ENCODE measurements at regions not wholly inside any gene's neighbourhood (a gene's known extent, or its start where the extent isn't known, plus 50 kb on each side); places are given as distances from the start of the nearest gene placed in this dataset.

DNA sequence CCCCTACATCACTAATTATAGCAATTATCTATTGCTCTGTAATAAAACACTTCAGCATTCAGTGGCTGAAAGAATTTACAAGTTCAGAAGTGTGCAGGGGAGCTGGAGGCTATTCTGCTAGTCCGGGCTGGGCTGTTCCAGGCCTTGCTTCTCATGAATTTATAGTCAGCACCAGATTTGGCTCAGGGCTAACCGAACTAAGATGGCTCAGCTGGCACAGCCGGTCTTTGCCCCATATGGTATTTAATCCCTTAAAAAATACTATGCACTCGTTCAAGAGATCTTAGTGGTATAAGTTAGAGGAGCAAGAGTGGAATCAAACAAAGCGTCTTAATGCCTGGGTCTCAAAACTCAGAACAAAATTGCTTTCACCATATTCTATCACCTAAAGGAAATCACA lies 932.9 kb downstream of the XPNPEP1 start:
- TF ChIP-seq POLR2A (IDR thresholded peaks at IDR 0.05) = no peak
- TF ChIP-seq, protein P1, sequence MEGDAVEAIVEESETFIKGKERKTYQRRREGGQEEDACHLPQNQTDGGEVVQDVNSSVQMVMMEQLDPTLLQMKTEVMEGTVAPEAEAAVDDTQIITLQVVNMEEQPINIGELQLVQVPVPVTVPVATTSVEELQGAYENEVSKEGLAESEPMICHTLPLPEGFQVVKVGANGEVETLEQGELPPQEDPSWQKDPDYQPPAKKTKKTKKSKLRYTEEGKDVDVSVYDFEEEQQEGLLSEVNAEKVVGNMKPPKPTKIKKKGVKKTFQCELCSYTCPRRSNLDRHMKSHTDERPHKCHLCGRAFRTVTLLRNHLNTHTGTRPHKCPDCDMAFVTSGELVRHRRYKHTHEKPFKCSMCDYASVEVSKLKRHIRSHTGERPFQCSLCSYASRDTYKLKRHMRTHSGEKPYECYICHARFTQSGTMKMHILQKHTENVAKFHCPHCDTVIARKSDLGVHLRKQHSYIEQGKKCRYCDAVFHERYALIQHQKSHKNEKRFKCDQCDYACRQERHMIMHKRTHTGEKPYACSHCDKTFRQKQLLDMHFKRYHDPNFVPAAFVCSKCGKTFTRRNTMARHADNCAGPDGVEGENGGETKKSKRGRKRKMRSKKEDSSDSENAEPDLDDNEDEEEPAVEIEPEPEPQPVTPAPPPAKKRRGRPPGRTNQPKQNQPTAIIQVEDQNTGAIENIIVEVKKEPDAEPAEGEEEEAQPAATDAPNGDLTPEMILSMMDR (IDR thresholded peaks at IDR 0.05) = no peak
- Histone ChIP-seq H3K36me3 (no peaks in the 10 kb centered on the region), H3K4me3 (no peak overlapping the region), H3K4me1 (no peaks in the 10 kb centered on the region), H3K27me3 (no peaks in the 10 kb centered on the region), H3K27ac (no peak overlapping the region), H3K9me3 (no peaks in the 10 kb centered on the region)
- DNase-seq = no peak
- intact Hi-C loops (cut with DNase I; ENCODE audit: low total_unique reads) = no loop called here

DNA sequence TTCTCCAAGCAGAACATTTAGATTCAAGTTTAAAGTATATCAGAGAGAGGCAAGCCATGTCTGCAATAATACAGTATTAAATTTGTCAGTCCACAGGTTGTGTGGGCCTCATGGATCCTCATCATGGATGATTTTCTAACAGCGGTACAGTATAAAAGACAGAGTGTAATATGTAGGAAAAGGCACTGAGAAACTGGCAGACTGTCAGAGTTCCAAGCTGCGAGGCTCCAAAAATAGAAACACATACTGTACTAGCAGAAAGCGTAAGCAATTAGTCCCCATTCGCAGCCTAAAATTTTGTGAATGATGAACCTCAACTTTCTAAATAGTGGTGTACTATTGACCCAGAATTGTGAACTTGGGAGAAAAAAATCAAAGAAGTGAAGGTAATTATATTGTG lies 933.3 kb downstream of the XPNPEP1 start:
- Histone ChIP-seq H3K4me1 (no peaks in the 10 kb centered on the region), H3K4me3 (no peak overlapping the region), H3K27me3 (no peaks in the 10 kb centered on the region), H3K27ac (no peak overlapping the region), H3K9me3 (no peaks in the 10 kb centered on the region), H3K36me3 (no peaks in the 10 kb centered on the region)
- intact Hi-C loops (cut with DNase I; ENCODE audit: low total_unique reads) = no loop called here
- TF ChIP-seq, protein P1 (IDR thresholded peaks at IDR 0.05) = no peak
- TF ChIP-seq POLR2A (IDR thresholded peaks at IDR 0.05) = no peak
- DNase-seq = no peak

DNA sequence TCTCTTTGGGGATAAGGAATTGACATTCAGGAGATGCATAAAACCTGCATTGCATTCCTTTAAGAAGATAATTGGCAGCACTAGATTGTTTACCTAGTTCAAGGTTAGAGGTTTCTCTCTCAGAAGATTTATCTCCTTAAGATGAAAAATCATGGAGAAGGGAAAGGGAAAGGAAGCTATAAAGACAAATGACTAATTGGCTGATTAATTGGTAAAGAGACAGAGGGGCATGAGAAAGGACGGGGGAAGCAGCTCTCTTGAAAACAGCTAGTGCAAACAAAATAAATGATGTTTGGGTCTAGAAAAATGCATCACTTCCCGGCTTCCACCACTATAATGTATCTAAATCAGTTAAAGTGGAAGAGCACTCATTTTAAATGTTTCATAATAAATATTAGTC lies 941.2 kb downstream of the XPNPEP1 start:
- no peak overlapping the region for H3K27ac ChIP-seq
- no peaks in the 10 kb centered on the region for H3K4me1 ChIP-seq
- H3K27me3 ChIP-seq = no peaks in the 10 kb centered on the region
- H3K9me3 ChIP-seq = no peaks in the 10 kb centered on the region
- no peak overlapping the region for H3K4me3 ChIP-seq
- TF ChIP-seq POLR2A (IDR thresholded peaks at IDR 0.05) = no peak
- TF ChIP-seq, protein P1 (IDR thresholded peaks at IDR 0.05) = no peak
- intact Hi-C loops (cut with DNase I; ENCODE audit: low total_unique reads) = no loop called here
- no peaks in the 10 kb centered on the region for H3K36me3 ChIP-seq
- no peak for DNase-seq

DNA sequence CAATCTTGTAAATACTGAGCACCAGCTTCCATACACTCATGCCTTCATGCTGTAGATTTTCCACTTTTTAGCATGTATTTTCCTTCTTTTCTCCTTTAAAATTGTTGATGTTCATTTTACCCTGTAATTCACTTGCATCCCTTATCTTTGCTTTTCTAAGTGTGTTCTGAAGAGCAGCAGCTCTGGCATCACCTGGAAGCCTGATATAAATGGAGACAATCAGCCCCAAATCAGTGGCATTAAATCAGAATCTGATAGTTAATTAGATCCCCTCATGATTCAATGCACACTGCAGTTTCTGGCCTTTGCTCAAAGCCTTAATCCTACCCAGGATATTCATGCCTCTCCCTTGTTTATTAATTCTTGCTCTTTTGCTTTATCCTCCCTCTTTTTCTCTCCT lies 942.4 kb downstream of the XPNPEP1 start:
- intact Hi-C loops (cut with DNase I; ENCODE audit: low total_unique reads) = no loop called here
- no peaks in the 10 kb centered on the region for H3K4me1 ChIP-seq
- H3K36me3 ChIP-seq = no peaks in the 10 kb centered on the region
- no peaks in the 10 kb centered on the region for H3K27me3 ChIP-seq
- H3K27ac ChIP-seq = no peak overlapping the region
- no peaks in the 10 kb centered on the region for H3K9me3 ChIP-seq
- H3K4me3 ChIP-seq = no peak overlapping the region
- TF ChIP-seq, protein P1 (IDR thresholded peaks at IDR 0.05) = no peak
- TF ChIP-seq POLR2A (IDR thresholded peaks at IDR 0.05) = no peak
- no peak for DNase-seq

DNA sequence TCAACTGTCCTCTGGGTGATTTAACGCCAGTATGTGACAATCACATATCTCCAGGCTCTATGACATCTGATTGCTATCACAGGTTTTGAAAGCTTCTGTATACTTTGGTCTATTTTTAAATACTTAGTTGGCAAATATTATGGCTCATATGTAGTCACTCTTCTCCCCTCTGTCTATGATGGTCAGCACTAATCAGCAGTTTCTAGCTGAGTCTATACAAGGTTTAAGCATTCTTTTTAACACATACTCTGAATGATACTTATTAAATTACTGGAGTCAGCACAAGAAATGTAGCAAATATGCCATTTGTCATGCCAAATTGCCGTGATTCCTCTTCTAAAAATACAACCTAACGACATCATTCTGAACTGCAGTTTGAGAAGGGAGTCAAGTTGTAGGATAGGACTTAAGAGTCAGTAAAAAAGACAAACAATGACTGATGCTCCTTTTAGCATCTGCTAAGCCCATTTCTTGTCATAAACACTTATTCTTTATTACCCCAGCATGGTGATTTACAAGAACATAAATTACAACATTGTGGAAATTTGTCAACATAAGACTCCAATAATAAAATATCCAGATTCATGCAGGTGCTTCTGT lies 947.8 kb downstream of the XPNPEP1 start:
- H3K9me3 ChIP-seq = no peaks in the 10 kb centered on the region
- no peak for TF ChIP-seq POLR2A (IDR thresholded peaks at IDR 0.05)
- TF ChIP-seq, protein P1 (IDR thresholded peaks at IDR 0.05) = no peak
- H3K36me3 ChIP-seq = no peaks in the 10 kb centered on the region
- DNase-seq = no peak
- no peak overlapping the region for H3K4me3 ChIP-seq
- H3K4me1 ChIP-seq = no peaks in the 10 kb centered on the region
- intact Hi-C loops (cut with DNase I; ENCODE audit: low total_unique reads) = no loop called here
- no peaks in the 10 kb centered on the region for H3K27me3 ChIP-seq
- H3K27ac ChIP-seq = no peak overlapping the region

Data from uterus (tissue), 3 donors.